ENCODE measurements at regions not wholly inside any gene's neighbourhood (a gene's known extent, or its start where the extent isn't known, plus 50 kb on each side); places are given as distances from the start of the nearest gene placed in this dataset.

- DNase-seq (ENCODE audit: insufficient read length, low spot score) (no peak), FAIRE-seq (no peak)
Observed at GRCh38 chr1:57704811-57705210, 281.0 kb upstream of the DAB1 start.

- FAIRE-seq (no peak), DNase-seq (ENCODE audit: insufficient read length, low spot score) (no peak)
Observed at GRCh38 chr1:57704231-57704630, 280.4 kb upstream of the DAB1 start.

- no peak for FAIRE-seq
Observed at GRCh38 chr1:57696904-57697303, 273.0 kb upstream of the DAB1 start.

GRCh38 chr1:57696043-57696442, 272.2 kb upstream of the DAB1 start:
- DNase-seq (ENCODE audit: insufficient read length, low spot score) = no peak
- no peak for FAIRE-seq

More at GRCh38 chr1:57696904-57697303, 273.0 kb upstream of the DAB1 start:
- no peak for DNase-seq (ENCODE audit: insufficient read length, low spot score)

- FAIRE-seq = no peak
- DNase-seq (ENCODE audit: insufficient read length, low spot score) = no peak
Observed at GRCh38 chr1:57686306-57686705, 262.4 kb upstream of the DAB1 start.

GRCh38 chr1:57683037-57683942, 259.4 kb upstream of the DAB1 start:
- no peak for DNase-seq (ENCODE audit: insufficient read length, low spot score)
- FAIRE-seq = no peak

GRCh38 chr1:57678138-57678537, 254.3 kb upstream of the DAB1 start:
- no peak for DNase-seq (ENCODE audit: insufficient read length, low spot score)
- no peak for FAIRE-seq

- FAIRE-seq = no peak
- DNase-seq (ENCODE audit: insufficient read length, low spot score) = no peak
Observed at GRCh38 chr1:57675776-57676175, 251.9 kb upstream of the DAB1 start.

GRCh38 chr1:57674801-57675200, 250.9 kb upstream of the DAB1 start:
- DNase-seq (ENCODE audit: insufficient read length, low spot score) (no peak), FAIRE-seq (no peak)

GRCh38 chr1:57672346-57673140, 248.7 kb upstream of the DAB1 start:
- no peak for FAIRE-seq
- DNase-seq (ENCODE audit: insufficient read length, low spot score) = no peak

GRCh38 chr1:57671750-57672149, 247.9 kb upstream of the DAB1 start:
- DNase-seq (ENCODE audit: insufficient read length, low spot score) (no peak), FAIRE-seq (no peak)

GRCh38 chr1:57659804-57660203, 235.9 kb upstream of the DAB1 start:
- DNase-seq (ENCODE audit: insufficient read length, low spot score) = no peak
- FAIRE-seq = no peak

GRCh38 chr1:57655161-57655560, 231.3 kb upstream of the DAB1 start:
- FAIRE-seq (no peak), DNase-seq (ENCODE audit: insufficient read length, low spot score) (no peak)

GRCh38 chr1:57644667-57645066, 220.8 kb upstream of the DAB1 start:
- FAIRE-seq = no peak
- no peak for DNase-seq (ENCODE audit: insufficient read length, low spot score)

- DNase-seq (ENCODE audit: insufficient read length, low spot score) = no peak
- no peak for FAIRE-seq
Observed at GRCh38 chr1:57638239-57638638, 214.4 kb upstream of the DAB1 start.

- no peak for FAIRE-seq
- no peak for DNase-seq (ENCODE audit: insufficient read length, low spot score)
Observed at GRCh38 chr1:57637155-57637554, 213.3 kb upstream of the DAB1 start.

GRCh38 chr1:57633881-57634280, 210.0 kb upstream of the DAB1 start:
- FAIRE-seq (no peak), DNase-seq (ENCODE audit: insufficient read length, low spot score) (no peak)

- DNase-seq (ENCODE audit: insufficient read length, low spot score) = no peak
- no peak for FAIRE-seq
Observed at GRCh38 chr1:57633056-57633455, 209.2 kb upstream of the DAB1 start.

- no peak for FAIRE-seq
- DNase-seq (ENCODE audit: insufficient read length, low spot score) = no peak
Observed at GRCh38 chr1:57632401-57632800, 208.5 kb upstream of the DAB1 start.

GRCh38 chr1:57627612-57628011, 203.8 kb upstream of the DAB1 start:
- DNase-seq (ENCODE audit: insufficient read length, low spot score) (no peak), FAIRE-seq (no peak)

GRCh38 chr1:57623791-57624538, 200.1 kb upstream of the DAB1 start:
- DNase-seq (ENCODE audit: insufficient read length, low spot score) (no peak), FAIRE-seq (no peak)
